IMR-90 (cell line): ENCODE measurements at regions not wholly inside any gene's neighbourhood (a gene's known extent, or its start where the extent isn't known, plus 50 kb on each side); places are given as distances from the start of the nearest gene placed in this dataset.

Experiments
- ATAC-seq: fragments of 200-7000 bp; cut with Tn5 transposase; 2 replicates; pipeline ENCODE4 v1.9.1; 2020; ENCODE audit warnings: low read depth, mild to moderate bottlenecking, moderate library complexity
- BruUV-seq: library from RNA; stranded (reverse); fragments of 400-500 nt; replicated peaks from 2 replicates; lab custom pipeline; 2021; lab: Mats Ljungman, UMichigan
- CTCF ChIA-PET: fragments of 300-600 bp; formaldehyde crosslinking; extraction: SDS; loops from one replicate; lab custom pipeline; 2021; ENCODE audit warnings: antibody characterized with exemption; lab: Yijun Ruan, JAX
- POLR2A ChIA-PET: fragments of 300-600 bp; sonication (Branson Sonifier 250); formaldehyde crosslinking; loops from one replicate; lab custom pipeline; 2022; ENCODE audit warnings: antibody characterized with exemption; ENCODE audit not compliant: unreplicated experiment; lab: Charles Lee
- DNase-seq: peaks from one replicate; pipeline ENCODE4 v3.0.0; 2013
- H2AFZ ChIP-seq: replicated peaks from 2 replicates; pipeline ENCODE3; 2013; ENCODE audit warnings: low read length, mild to moderate bottlenecking; ENCODE audit not compliant: poor library complexity
- H2AK5ac ChIP-seq: 2 replicates; pipeline ENCODE4 v1.6.1; 2013; ENCODE audit warnings: low read depth, low read length, inconsistent platforms
- H2AK9ac ChIP-seq: replicated peaks from 2 replicates; pipeline ENCODE3; 2013; ENCODE audit warnings: mild to moderate bottlenecking, low read depth, low read length, moderate library complexity; ENCODE audit not compliant: poor library complexity
- H2BK120ac ChIP-seq: 2 replicates; pipeline ENCODE4 v1.6.1; 2013; ENCODE audit warnings: low read depth, low read length, inconsistent platforms
- H2BK15ac ChIP-seq: 3 replicates; pipeline ENCODE4 v1.6.1; 2013; ENCODE audit warnings: low read depth, low read length, inconsistent platforms
- H2BK20ac ChIP-seq: 2 replicates; pipeline ENCODE4 v1.6.1; 2013; ENCODE audit warnings: low read depth, mild to moderate bottlenecking, inconsistent platforms, low read length, moderate library complexity
- H2BK5ac ChIP-seq: 2 replicates; pipeline ENCODE4 v1.6.1; 2013; ENCODE audit warnings: mild to moderate bottlenecking, low read depth, low read length, inconsistent platforms; ENCODE audit not compliant: poor library complexity, severe bottlenecking
- H3K14ac ChIP-seq: replicated peaks from 2 replicates; pipeline ENCODE4 v1.6.1; 2013; ENCODE audit warnings: low read depth, low read length, inconsistent platforms
- H3K18ac ChIP-seq: 2 replicates; pipeline ENCODE4 v1.6.1; 2013; ENCODE audit warnings: low read depth, low read length, control low read depth
- H3K23ac ChIP-seq: 2 replicates; pipeline ENCODE4 v1.6.1; 2013; ENCODE audit warnings: low read depth, low read length, inconsistent platforms
- H3K27ac ChIP-seq: 2 replicates; pipeline ENCODE4 v1.5.1; 2013; ENCODE audit warnings: mild to moderate bottlenecking, control low read depth, low read length; ENCODE audit not compliant: insufficient read depth
- H3K27me3 ChIP-seq: 2 replicates; pipeline ENCODE4 v1.6.1; 2013; ENCODE audit warnings: low read length; ENCODE audit not compliant: control insufficient read depth, insufficient read depth
- H3K36me3 ChIP-seq: 2 replicates; pipeline ENCODE4 v1.6.1; 2013; ENCODE audit warnings: low read length, mixed read lengths; ENCODE audit not compliant: control insufficient read depth, insufficient read depth
- H3K4ac ChIP-seq: 2 replicates; pipeline ENCODE4 v1.6.1; 2013; ENCODE audit warnings: low read depth, low read length, inconsistent platforms
- H3K4me1 ChIP-seq: 2 replicates; pipeline ENCODE4 v1.6.1; 2013; ENCODE audit warnings: low read length, mixed read lengths; ENCODE audit not compliant: control insufficient read depth, insufficient read depth
- H3K4me2 ChIP-seq: 2 replicates; pipeline ENCODE4 v1.6.1; 2013; ENCODE audit warnings: low read depth, mild to moderate bottlenecking, control low read depth, low read length, moderate library complexity
- H3K4me3 ChIP-seq: 2 replicates; pipeline ENCODE4 v1.5.1; 2013; ENCODE audit warnings: low read depth, mild to moderate bottlenecking, control low read depth, low read length, moderate library complexity; ENCODE audit not compliant: insufficient read depth
- H3K56ac ChIP-seq: 2 replicates; pipeline ENCODE4 v1.6.1; 2013; ENCODE audit warnings: low read length, inconsistent platforms; ENCODE audit not compliant: insufficient read depth; ENCODE audit errors: extremely low read depth
- H3K79me1 ChIP-seq, 2 experiments: 2 replicates each; pipeline ENCODE4 v1.6.1; 2013; ENCODE audit warnings: low read length in 2 of 2, inconsistent platforms in 1 of 2, low read depth in 1 of 2
- H3K9ac ChIP-seq: 2 replicates; pipeline ENCODE4 v1.6.1; 2013; ENCODE audit warnings: low read depth, low read length, control low read depth
- H3K9me1 ChIP-seq: 2 replicates; pipeline ENCODE4 v1.6.1; 2013; ENCODE audit warnings: low read length, inconsistent platforms; ENCODE audit not compliant: insufficient read depth
- H3K9me3 ChIP-seq: 2 replicates; pipeline ENCODE4 v1.6.1; 2013; ENCODE audit warnings: low read length; ENCODE audit not compliant: control insufficient read depth, insufficient read depth
- H4K20me1 ChIP-seq: 2 replicates; pipeline ENCODE4 v1.6.1; 2013; ENCODE audit warnings: low read length, inconsistent platforms; ENCODE audit not compliant: insufficient read depth
- H4K5ac ChIP-seq: 2 replicates; pipeline ENCODE4 v1.6.1; 2013; ENCODE audit warnings: mild to moderate bottlenecking, low read depth, low read length, control low read depth
- H4K8ac ChIP-seq, 2 experiments: 2 replicates each; pipeline ENCODE4 v1.6.1; 2013; ENCODE audit warnings: low read depth in 2 of 2, low read length in 2 of 2, control low read depth in 1 of 2, inconsistent platforms in 1 of 2
- H4K91ac ChIP-seq: 2 replicates; pipeline ENCODE4 v1.6.1; 2013; ENCODE audit warnings: low read depth, low read length, inconsistent platforms; ENCODE audit not compliant: insufficient read depth
- BHLHE40 ChIP-seq: fragments of 150-350 bp; IDR thresholded peaks from 2 replicates; pipeline ENCODE4 v1.6.1; 2016; ENCODE audit warnings: mild to moderate bottlenecking, low read depth, low read length
- CEBPB ChIP-seq: IDR thresholded peaks from 2 replicates; pipeline ENCODE4 v1.6.1; 2012; ENCODE audit warnings: low read depth, low read length, improper control_type of control experiment
- CHD1 ChIP-seq: IDR thresholded peaks from 2 replicates; pipeline ENCODE4 v1.6.1; 2012; ENCODE audit warnings: low read depth, low read length, improper control_type of control experiment
- MAZ ChIP-seq: IDR thresholded peaks from 2 replicates; pipeline ENCODE4 v1.6.1; 2012; ENCODE audit warnings: low read depth, mild to moderate bottlenecking, low read length, improper control_type of control experiment, moderate library complexity, borderline replicate concordance
- MXI1 ChIP-seq: IDR thresholded peaks from 2 replicates; pipeline ENCODE4 v1.6.1; 2012; ENCODE audit warnings: low read depth, mild to moderate bottlenecking, low read length, moderate library complexity, borderline replicate concordance
- RAD21 ChIP-seq: IDR thresholded peaks from 2 replicates; pipeline ENCODE4 v1.6.1; 2012; ENCODE audit warnings: low read length, improper control_type of control experiment
- SMC3 ChIP-seq: fragments of 150-350 bp; IDR thresholded peaks from 2 replicates; pipeline ENCODE4 v1.6.1; 2016; ENCODE audit warnings: low read depth, mild to moderate bottlenecking, antibody characterized with exemption, low read length, moderate library complexity
- WGBS, 2 experiments: methylation state at CpG; one replicate each; pipeline versions ENCODE4 v1.1.5 to v1.1.7; 2013; ENCODE audit warnings: missing lambda C conversion rate in 2 of 2; ENCODE audit not compliant: insufficient read length in 1 of 2; ENCODE audit errors: extremely low coverage in 2 of 2; 5-methylcytosine and 5-hydroxymethylcytosine counted together
- dilution Hi-C: fragments of 300-500 bp; cut with HindIII; formaldehyde crosslinking; loops from one replicate; pipeline ENCODE4 v1.14.3; 2018; ENCODE audit warnings: low sequenced_read_pairs; ENCODE audit not compliant: unreplicated experiment
- in situ Hi-C: fragments of 300-500 bp; cut with MboI; formaldehyde crosslinking; loops from 3 replicates; pipeline ENCODE4 v1.14.3; 2019; ENCODE audit warnings: low sequenced_read_pairs, inconsistent platforms, mixed read lengths
- intact Hi-C: fragments of 100-400 bp; cut with micrococcal nuclease; formaldehyde crosslinking; loops from 2 replicates; pipeline ENCODE4 v1.10.0; 2022

DNA sequence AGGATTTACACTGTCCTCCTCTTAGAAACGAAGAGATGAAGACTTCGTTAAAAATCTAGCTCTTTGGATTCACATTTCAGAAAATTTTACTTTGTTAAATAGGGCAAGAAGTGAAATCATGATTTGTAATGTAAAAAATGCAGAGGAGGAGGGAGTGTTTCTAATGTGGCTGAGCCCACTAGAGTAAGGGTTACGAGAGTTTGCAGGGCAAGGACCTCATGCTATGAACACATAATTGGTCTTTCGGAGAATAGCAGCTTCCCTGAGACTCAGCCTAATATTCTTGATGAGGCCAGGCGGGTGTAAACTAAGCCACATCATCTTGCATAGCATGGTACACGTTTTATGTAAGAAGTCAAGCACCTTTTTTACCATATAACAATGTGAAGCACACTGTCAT, 191.0 kb upstream of the ADAMTS16 start:
- no peak overlapping the region for H3K4me2 ChIP-seq

More for the DNA sequence above, 191.0 kb upstream of the ADAMTS16 start:
- H3K14ac ChIP-seq: no peak overlapping the region
- H4K91ac ChIP-seq: no peak overlapping the region
- CTCF ChIA-PET: no interaction called here
- no peaks in the 10 kb centered on the region for H3K79me1 ChIP-seq
- H3K9me3 ChIP-seq: peaks cover 13% of the 10 kb centered on the region
- no CpG with 5 or more reads among the region's 6 CpGs for WGBS, 2 experiments
- no peak overlapping the region for H3K4ac ChIP-seq
- H3K9me1 ChIP-seq: no peaks in the 10 kb centered on the region
- H3K27me3 ChIP-seq: no peaks in the 10 kb centered on the region
- H3K4me3 ChIP-seq: no peak overlapping the region
- ATAC-seq: no peak
- TF ChIP-seq CHD1: no peak
- no peak for TF ChIP-seq MAZ
- TF ChIP-seq SMC3: no peak
- no peak for TF ChIP-seq BHLHE40
- no peak for TF ChIP-seq MXI1
- TF ChIP-seq CEBPB: no peak
- TF ChIP-seq RAD21: no peak
- no peak overlapping the region for H2BK5ac ChIP-seq
- H2BK120ac ChIP-seq: no peak overlapping the region
- H4K5ac ChIP-seq: no peak overlapping the region
- no peak overlapping the region for H2AK5ac ChIP-seq
- no TSS peak for BruUV-seq
- no peak overlapping the region for H3K18ac ChIP-seq
- H2AK9ac ChIP-seq: no peak overlapping the region
- H3K27ac ChIP-seq: no peak overlapping the region
- no peak overlapping the region for H3K56ac ChIP-seq
- intact Hi-C loops (no loop called here), dilution Hi-C loops (no loop called here), in situ Hi-C loops (no loop called here)
- H4K8ac ChIP-seq: no peak overlapping the region
- H3K36me3 ChIP-seq: no peaks in the 10 kb centered on the region
- no peaks in the 10 kb centered on the region for H3K4me1 ChIP-seq
- H2AFZ ChIP-seq: no peak overlapping the region
- no peak overlapping the region for H3K9ac ChIP-seq
- H3K23ac ChIP-seq: no peak overlapping the region
- no peak overlapping the region for H2BK20ac ChIP-seq
- POLR2A ChIA-PET: no interaction called here
- no peak for DNase-seq
- H2BK15ac ChIP-seq: no peak overlapping the region
- H4K20me1 ChIP-seq: no peaks in the 10 kb centered on the region
